SU-DHL-6 (cell line): ENCODE measurements at regions not wholly inside any gene's neighbourhood (a gene's known extent, or its start where the extent isn't known, plus 50 kb on each side); places are given as distances from the start of the nearest gene placed in this dataset.

ENCODE experiments used
- EZH2phosphoT487 ChIP-seq: fragments of 200-600 bp; sonication (generic), shearing (Covaris generic); conservative IDR thresholded peaks from 2 replicates; pipeline ENCODE4 v1.6.1; 2018; ENCODE audit warnings: mild to moderate bottlenecking, antibody characterized with exemption, low read length, moderate library complexity, mixed read lengths
- TF ChIP-seq, protein P1 (sequence below): fragments of 200-600 bp; sonication (generic); IDR thresholded peaks from one replicate; pipeline ENCODE4 v1.5.1; 2017; ENCODE audit warnings: antibody characterized with exemption, mild to moderate bottlenecking, low read length, moderate library complexity; ENCODE audit not compliant: insufficient read depth, poor library complexity, severe bottlenecking

DNA sequence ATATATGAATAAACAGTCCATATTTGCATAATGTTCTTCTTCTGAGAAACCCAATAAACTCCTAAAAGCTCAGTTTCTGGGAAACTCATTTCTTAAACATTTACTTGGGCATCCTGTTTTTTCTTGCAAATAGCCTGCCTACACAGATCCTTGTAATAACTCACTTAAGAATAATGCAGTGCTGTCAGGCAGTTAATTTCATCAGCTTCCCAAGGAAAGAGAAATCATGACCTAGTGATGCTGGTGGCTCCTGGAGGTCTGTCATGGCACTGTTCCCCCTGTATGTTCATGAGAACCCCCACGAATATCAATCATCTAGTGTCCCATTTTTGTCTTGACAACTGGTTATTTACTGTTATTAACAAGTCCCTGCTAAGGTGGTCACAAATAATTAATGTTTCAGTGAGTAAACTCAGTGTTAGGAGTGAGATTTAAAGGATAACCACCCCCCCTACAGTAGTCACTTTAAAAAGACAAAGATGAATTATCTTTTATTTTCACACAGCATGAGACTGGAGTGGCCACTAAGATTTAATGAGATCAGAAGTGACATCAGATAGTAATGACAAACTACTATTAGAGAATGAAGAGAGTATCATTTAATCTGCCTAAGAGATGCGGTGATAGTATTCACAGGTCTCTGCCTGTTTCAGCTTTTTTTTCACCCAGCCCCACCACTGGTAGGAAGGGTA lies 279.5 kb upstream of the NECTIN3 start:
- TF ChIP-seq, protein P1, sequence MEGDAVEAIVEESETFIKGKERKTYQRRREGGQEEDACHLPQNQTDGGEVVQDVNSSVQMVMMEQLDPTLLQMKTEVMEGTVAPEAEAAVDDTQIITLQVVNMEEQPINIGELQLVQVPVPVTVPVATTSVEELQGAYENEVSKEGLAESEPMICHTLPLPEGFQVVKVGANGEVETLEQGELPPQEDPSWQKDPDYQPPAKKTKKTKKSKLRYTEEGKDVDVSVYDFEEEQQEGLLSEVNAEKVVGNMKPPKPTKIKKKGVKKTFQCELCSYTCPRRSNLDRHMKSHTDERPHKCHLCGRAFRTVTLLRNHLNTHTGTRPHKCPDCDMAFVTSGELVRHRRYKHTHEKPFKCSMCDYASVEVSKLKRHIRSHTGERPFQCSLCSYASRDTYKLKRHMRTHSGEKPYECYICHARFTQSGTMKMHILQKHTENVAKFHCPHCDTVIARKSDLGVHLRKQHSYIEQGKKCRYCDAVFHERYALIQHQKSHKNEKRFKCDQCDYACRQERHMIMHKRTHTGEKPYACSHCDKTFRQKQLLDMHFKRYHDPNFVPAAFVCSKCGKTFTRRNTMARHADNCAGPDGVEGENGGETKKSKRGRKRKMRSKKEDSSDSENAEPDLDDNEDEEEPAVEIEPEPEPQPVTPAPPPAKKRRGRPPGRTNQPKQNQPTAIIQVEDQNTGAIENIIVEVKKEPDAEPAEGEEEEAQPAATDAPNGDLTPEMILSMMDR, result no peak
- TF ChIP-seq EZH2phosphoT487, result no peak
